Transverse colon (tissue), 3 donors: ENCODE measurements at regions not wholly inside any gene's neighbourhood (a gene's known extent, or its start where the extent isn't known, plus 50 kb on each side); places are given as distances from the start of the nearest gene placed in this dataset.

Source experiments
- POLR2A ChIP-seq: fragments of 450-650 bp; IDR thresholded peaks from one replicate; pipeline ENCODE4 v1.6.1; 2016; ENCODE audit warnings: antibody characterized with exemption, mild to moderate bottlenecking, moderate library complexity
- TF ChIP-seq, protein P1 (sequence below), 5 experiments: fragments of 200-600 bp in 3 of 5; fragments of 450-650 bp in 2 of 5; sonication (generic) in 3 of 5; IDR thresholded peaks; 1 replicate in 2 of 5; 2 replicates in 3 of 5; pipeline ENCODE4 v1.5.1; 2016 to 2017; ENCODE audit warnings: antibody characterized with exemption in 5 of 5, inconsistent platforms in 3 of 5, mild to moderate bottlenecking in 2 of 5, moderate library complexity in 1 of 5

DNA sequence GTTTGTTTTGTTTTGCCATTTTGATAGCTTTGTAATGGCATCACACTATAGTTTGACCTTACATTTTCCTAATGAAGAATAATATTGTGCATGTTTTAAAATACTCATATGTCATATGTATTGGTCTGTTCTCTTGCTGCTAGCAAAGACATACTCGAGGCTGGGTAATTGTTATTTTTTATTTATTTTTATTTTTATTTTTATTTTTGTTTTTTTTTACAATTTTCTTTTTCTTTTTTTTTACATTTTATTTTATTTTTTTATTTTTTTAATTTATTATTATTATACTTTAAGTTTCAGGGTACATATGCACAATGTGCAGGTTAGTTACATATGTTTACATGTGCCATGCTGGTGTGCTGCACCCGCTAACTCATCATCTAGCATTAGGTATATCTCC is 104.6 kb upstream of the GRID2 start:
- no peak for TF ChIP-seq POLR2A
- TF ChIP-seq, protein P1, sequence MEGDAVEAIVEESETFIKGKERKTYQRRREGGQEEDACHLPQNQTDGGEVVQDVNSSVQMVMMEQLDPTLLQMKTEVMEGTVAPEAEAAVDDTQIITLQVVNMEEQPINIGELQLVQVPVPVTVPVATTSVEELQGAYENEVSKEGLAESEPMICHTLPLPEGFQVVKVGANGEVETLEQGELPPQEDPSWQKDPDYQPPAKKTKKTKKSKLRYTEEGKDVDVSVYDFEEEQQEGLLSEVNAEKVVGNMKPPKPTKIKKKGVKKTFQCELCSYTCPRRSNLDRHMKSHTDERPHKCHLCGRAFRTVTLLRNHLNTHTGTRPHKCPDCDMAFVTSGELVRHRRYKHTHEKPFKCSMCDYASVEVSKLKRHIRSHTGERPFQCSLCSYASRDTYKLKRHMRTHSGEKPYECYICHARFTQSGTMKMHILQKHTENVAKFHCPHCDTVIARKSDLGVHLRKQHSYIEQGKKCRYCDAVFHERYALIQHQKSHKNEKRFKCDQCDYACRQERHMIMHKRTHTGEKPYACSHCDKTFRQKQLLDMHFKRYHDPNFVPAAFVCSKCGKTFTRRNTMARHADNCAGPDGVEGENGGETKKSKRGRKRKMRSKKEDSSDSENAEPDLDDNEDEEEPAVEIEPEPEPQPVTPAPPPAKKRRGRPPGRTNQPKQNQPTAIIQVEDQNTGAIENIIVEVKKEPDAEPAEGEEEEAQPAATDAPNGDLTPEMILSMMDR (IDR thresholded peaks at IDR 0.05), result no peak
